ENCODE measurements at regions not wholly inside any gene's neighbourhood (a gene's known extent, or its start where the extent isn't known, plus 50 kb on each side); places are given as distances from the start of the nearest gene placed in this dataset.

- no peak for TF ChIP-seq ZBTB37 (CRISPR knock-in tag; IDR thresholded peaks at IDR 0.05)
These were observed 200.0 kb upstream of the CDH5 start (continued) for GRCh38 chr16:66166490-66166889.

DNA sequence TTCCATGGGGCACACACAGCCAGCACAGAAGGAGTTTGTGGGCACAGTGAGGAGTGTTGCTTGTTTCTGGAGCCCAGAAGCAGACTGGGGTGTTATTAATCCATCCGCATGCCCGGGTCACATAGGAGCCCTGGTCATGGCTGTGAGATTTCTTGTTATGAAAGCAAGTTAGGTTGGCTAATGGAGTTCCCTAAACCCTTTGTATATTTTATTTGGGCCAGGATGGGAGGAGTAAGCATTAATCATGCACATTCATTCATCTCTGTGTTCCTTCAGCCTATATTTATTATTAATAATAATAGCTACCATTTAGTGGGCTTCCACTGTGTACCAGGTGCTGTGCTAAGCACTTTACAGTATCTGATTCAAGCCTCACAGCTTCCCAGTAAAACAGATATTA lies 200.6 kb upstream of the CDH5 start:
- WGBS (ENCODE audit: low lambda C conversion rate), result 50% methylated on average over 2 of the region's 2 CpGs
- in situ Hi-C loops (cut with HindIII; ENCODE audit: extremely low pct_ligation_motif_present, low pct_unique_long_range_greater_than_20kb) (no loop called here), intact Hi-C loops (cut with micrococcal nuclease; ENCODE audit: unreplicated experiment) (no loop called here)
- Histone ChIP-seq H3K36me3 (replicated peaks in 1 of 2; ENCODE audit: control insufficient read depth in 1 of 2, insufficient read depth in 2 of 2, low read length in 2 of 2) (no peaks in the 10 kb centered on the region), H3K27me3 (ENCODE audit: control insufficient read depth in 1 of 2, insufficient read depth in 2 of 2, low read length in 2 of 2) (peaks cover 3 to 19% of the 10 kb centered on the region in 2 experiments; a peak in 3 of 5 replicates), H3K9ac (ENCODE audit: insufficient read depth, low read depth, low read length) (no peak overlapping the region), H3K4me3 (replicated peaks in 1 of 3; ENCODE audit: insufficient read depth in 1 of 3, low read depth in 2 of 3, low read length in 3 of 3) (no peak overlapping the region), H3K79me2 (ENCODE audit: insufficient read depth, low read length) (no peaks in the 10 kb centered on the region), H4K20me1 (ENCODE audit: insufficient read depth, low read length) (no peaks in the 10 kb centered on the region), H3K27ac (ENCODE audit: extremely low read length, insufficient read depth, low read length) (no peak overlapping the region), H3K4me2 (ENCODE audit: low read depth, low read length) (no peak overlapping the region), H2AFZ (ENCODE audit: low read length) (no peak overlapping the region), H3K4me1 (ENCODE audit: insufficient read depth, low read length) (no peaks in the 10 kb centered on the region), H3K9me3 (ENCODE audit: low read length) (no peaks in the 10 kb centered on the region)
- no peak for FAIRE-seq
- TF ChIP-seq SMYD3 (CRISPR knock-in tag; IDR thresholded peaks at IDR 0.05), result no peak
- TF ChIP-seq GFI1 (CRISPR knock-in tag; IDR thresholded peaks at IDR 0.05; ENCODE audit: borderline replicate concordance), result no peak
- 0 out of 4 replicates have a peak, but pooled peaks of 1 of the 2 experiments have one; percentile 0 for TF ChIP-seq MAFK (conservative IDR thresholded peaks at IDR 0.05 in 1 of 2, IDR thresholded peaks at IDR 0.05 in 1 of 2; ENCODE audit: low read length in 2 of 2)
- no peak for TF ChIP-seq MYNN (CRISPR knock-in tag; IDR thresholded peaks at IDR 0.05; ENCODE audit: low read depth)
- no peak for TF ChIP-seq ZNF205 (CRISPR knock-in tag; IDR thresholded peaks at IDR 0.05)
- ChIA-PET POLR2A (no interaction called here), CTCF (ENCODE audit: low intra/inter-chr PET ratio, low total read pairs) (no interaction called here)
- no TSS peak for BruUV-seq (replicated peaks)
- DNase-seq (ENCODE audit: low spot score), result no peak
- no peak for ATAC-seq
